Bone marrow (tissue), 2 donors: ENCODE measurements at regions not wholly inside any gene's neighbourhood (a gene's known extent, or its start where the extent isn't known, plus 50 kb on each side); places are given as distances from the start of the nearest gene placed in this dataset.
"Not testable (repeated sequence)": the region's sequence is repeated elsewhere in the genome, so short reads cannot be mapped to it uniquely, and the experiment has no call there.

Source experiments
- DNase-seq, 2 donors: peaks; one replicate each; lab custom pipeline; 2025; lab: John Stamatoyannopoulos, UW

GRCh38 chr1:58836408-58836807 is 52.6 kb upstream of the JUN start:
- DNase-seq = no peak

DNA sequence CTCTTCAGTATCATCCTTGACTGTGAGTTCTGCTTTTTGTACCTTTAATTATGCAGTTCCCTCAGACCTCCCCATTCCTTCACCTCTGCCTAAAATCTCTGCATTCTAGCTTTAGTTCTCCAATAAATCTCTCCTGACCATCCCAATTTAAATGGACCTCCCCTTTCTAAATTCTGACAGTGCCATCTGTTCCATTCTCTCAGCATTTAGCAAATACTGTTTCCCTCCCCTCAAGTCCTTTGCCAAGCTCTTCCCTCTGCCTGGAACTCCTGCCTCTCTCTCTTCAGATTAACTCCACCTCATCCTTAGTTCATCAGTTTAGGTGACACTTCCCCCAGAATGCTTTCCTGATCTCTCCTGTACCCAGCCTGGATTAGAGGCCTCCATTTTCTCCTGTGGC is 54.0 kb upstream of the JUN start:
- DNase-seq = no peak

GRCh38 chr1:58839147-58839795 is 55.4 kb upstream of the JUN start:
- no peak for DNase-seq

DNA sequence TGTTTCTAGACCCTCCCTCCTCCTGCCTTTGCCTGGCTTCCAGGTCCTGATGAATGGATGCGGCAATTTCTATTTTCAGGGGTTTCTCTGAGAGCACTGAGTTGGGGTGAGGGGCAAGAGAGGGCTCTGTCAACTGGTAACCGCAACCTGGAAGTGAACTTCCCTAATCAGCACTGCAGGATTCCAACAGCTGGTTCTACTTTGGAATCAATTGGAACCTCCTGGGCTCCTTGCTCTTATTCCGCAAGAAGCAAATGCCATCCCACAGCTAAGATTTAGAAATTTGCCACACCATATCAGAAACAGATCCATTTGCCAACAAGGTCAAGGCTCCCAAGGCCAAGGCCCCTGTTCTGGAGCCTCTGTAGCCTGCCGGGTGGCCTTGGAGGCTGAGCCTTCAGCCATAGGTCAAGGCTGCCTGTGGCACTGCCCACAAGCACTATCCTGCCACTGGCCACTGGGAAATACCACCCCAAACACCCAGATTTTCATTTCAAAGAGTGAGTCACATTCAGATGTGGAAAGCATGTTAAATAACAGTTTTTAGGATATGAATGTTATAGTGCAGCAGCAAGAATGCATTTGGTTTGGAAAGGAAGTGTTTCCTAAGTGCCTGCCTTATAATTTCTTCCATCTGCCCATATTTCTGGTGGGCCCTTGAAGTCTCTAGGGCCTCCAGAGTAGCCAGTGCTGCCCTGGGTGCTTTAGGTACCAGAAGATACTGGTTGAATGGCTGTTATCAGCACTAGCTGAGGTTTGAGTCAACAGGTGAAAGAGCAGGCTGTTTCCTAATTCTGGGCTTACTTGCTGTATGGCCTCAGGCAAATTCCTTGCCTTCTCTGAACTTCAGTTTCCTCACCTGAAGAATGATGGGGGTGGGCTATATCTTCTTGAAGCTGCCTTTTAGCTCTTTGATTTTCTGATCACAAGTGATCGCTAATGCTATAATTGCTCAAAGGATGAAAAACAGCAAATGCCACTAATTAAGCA is 56.3 kb upstream of the JUN start:
- DNase-seq = no peak

DNA sequence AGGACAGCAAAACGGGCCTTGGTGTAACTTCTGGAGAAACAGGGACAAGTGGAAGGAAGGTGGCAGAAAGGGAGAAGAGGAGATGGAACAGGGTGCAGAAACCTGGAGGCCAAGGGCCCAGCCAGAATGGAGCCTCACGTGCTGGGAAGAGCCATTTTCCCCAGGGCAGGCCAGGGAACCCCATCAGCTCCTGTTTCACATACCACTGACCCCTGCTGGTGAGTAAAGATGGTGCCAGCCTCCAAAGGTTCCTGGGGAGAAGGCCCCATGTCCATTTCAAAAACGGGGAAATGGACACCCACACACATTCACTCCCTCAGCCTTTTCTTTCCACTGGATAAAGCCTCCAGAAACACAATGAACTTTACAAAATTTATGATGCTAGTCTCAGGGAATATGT is 57.6 kb upstream of the JUN start:
- DNase-seq = no peak

DNA sequence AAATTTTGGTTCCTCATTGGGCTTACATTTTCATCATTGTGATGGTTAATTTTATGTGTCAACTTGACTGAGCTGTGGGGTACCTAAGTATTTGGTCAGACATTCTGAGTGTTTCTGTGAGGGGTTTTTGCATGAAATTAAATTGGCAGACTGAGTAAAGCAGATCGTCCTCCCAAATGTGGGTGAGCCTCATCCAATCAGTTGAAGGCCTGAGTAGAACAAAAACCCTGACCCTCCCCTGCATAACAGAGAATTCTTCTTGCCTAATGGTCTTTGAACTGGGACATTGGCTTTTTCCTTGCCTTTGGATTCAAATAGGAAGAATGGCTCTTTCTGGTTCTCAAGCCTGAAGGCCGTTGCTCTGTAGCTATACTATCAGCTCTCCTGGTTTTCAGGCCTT is 59.1 kb upstream of the JUN start:
- no peak for DNase-seq

GRCh38 chr1:58844176-58844575 is 60.3 kb upstream of the JUN start:
- no peak for DNase-seq

DNA sequence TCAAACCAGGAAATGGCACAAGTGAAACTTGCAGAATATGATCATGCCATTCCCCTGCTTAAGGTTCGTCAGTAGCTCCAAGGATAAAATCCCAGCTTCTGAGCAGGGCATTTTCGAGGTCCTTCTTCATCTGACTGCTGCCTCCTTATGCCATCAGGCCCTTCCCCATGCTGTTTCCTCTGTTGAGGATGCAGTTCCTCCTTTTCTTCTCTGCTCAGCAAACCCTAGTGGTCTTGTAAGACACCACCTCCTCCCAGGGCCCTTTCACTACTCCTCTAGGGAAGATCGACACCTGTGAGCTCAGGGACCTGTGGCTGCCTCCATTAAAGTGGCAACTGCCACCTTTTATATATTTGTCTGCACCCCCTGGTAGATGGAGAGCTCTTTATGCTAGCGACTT is 62.1 kb upstream of the JUN start:
- DNase-seq = peak in 1 of 2 donors; percentile 13

GRCh38 chr1:58848818-58849411 is 65.1 kb upstream of the JUN start:
- DNase-seq = no peak

- DNase-seq = no peak
These were observed 65.7 kb upstream of the JUN start for GRCh38 chr1:58849551-58849950.

- no peak for DNase-seq
These were observed 66.8 kb upstream of the JUN start for GRCh38 chr1:58850636-58851035.

DNA sequence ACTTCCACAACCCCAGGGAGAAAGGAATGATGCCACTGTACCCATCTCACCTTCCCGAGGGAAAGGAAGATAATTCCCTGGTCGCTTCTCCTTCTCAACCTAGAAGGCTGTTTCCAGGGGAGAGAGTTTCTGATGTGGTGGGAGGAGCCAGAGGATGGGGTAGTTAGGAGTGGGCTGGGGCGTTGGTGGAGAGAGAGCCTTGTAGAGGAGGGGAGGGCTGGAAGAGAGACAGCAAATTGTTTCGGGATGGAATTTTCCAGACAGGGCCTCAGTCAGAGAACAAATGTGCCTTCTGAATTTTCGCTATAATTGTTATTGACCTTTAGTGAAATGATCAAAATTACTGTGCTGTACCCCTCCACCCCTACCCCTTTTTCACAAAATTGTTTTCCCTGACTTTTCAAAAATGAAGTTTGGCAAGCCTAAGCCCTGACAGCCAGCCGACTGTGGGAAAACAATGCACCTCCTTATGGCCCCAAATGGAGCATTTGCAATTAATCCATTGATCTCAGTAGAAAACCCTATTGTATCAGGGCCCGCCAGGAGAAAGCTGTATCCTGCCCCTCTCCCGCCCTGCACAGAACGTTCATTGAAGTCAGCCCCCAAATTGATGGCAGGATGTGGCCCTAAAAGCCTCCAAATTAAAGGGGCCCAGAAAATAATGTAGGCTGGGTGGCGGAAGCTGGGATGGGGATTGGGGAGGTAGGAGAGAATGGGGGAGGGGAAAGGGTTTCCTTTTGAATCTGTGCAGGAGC is 69.1 kb upstream of the JUN start:
- DNase-seq = no peak

DNA sequence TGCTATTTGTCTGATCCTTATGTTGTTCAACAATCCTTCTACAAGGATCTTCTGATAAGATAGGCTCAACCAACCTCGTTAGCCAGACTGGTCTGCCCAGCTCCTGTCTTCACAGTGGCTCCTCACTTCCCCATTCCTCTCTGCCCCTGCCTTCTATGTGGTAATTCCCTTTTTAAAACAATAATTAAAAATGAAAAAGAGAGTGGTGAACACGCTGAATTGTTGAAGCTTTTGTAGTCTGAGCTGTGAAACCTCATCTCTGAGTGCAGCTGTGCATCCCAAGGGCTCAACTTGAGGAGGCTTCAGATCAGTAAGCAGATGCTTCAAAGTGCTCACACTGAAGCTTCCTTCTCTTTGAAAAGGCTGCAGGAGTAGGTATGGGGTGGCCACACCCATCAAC is 70.7 kb upstream of the JUN start:
- no peak for DNase-seq

GRCh38 chr1:58855274-58856165 is 71.7 kb upstream of the JUN start:
- no peak for DNase-seq

DNA sequence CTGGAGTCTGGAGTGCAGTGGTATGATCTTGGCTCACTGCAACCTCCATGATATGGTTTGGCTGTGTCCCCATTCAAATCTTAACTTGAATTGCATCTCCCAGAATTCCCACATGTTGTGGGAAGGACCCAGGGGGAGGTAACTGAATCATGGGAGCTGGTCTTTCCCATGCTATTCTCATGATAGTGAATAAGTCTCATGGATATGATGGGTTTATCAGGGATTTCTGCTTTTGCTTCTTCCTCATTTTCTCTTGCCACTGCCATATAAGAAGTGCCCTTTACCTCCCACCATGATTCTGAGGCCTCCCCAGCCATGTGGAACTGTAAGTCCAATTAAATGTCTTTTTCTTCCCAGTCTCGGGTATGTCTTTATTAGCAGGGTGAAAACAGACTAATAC is 72.4 kb upstream of the JUN start:
- DNase-seq = not testable (repeated sequence)

- DNase-seq = no peak
These were observed 74.1 kb upstream of the JUN start for GRCh38 chr1:58857680-58858673.

DNA sequence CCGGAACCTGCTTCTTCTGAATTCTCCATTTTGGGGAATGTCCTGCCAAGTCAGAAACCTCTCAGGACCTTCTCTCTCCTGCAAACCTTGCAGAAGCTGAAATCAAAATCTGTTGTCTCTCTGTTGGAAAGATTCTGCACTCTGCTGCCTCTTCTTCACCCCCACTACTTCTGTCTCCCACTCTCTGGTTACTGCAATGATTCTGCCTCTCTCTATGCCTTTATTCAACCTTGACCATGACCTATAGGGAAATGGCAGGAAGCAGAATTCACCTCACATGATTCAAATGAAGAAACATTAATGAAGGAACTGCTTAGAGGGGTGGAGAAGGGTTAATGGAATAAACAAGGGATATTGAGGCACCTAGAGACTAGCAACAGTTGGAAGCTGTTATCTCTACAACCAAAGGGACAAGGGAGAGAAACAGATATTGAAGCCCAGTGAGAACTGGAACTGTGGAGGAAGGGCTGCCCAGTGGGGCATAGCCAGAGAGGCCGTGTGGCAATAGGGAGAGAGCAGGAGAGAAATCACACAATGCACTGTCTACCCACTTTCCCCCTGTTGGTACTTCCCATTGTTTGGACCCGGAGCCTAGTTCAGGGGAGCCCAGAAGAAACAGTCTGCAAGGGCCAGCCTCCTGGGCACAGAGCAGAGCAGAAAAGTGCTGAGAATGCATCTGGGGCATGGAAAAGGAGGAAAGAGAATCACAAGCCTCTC is 76.1 kb upstream of the JUN start:
- DNase-seq = no peak

DNA sequence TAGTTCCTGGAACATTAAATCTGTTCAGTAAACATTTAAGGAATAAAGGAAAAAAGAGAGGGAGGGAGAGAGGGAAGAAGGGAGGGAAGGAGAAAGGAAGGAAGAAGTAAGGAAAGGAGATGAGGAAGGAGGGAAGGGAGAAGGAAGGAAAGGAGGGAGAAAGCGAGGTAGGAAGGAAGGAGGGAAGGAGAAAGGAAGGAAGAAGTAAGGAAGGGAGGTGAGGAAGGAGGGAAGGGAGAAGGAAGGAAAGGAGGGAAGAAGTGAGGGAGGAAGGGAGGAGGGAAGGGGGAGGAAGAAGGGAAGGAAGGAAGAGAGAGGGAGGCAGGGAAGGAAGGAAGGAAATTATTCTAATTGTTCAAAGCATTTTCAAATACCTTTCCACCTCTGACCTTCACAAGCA is 77.2 kb upstream of the JUN start:
- no peak for DNase-seq

DNA sequence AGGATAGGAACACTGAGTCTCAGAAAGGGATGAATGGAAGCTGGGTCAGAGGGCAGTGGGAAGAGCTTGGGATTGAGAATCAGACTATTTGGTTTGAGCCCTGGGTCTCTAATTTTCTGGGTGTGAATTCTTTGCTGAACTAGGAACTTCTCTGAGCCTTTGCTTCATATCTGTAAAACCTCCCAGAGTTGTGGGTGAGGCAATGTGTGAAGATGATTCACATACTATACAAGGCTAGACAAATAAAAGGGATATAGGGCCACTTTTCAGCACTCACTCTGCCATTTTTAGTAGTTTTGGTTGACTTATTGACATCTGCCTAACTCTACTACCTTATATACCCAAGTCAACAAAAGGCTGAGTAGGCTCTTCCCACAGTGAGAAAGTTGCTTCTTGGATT is 77.7 kb upstream of the JUN start:
- DNase-seq = no peak
